GM21576 (cell line): ENCODE measurements at regions not wholly inside any gene's neighbourhood (a gene's known extent, or its start where the extent isn't known, plus 50 kb on each side); places are given as distances from the start of the nearest gene placed in this dataset.
"Not testable (repeated sequence)": the region's sequence is repeated elsewhere in the genome, so short reads cannot be mapped to it uniquely, and the experiment has no call there.

Source experiments
- ATAC-seq: cut with Tn5 transposase; IDR thresholded peaks from one replicate; pipeline ENCODE4 v1.9.1; 2021; ENCODE audit warnings: mild to moderate bottlenecking, moderate library complexity; ENCODE audit not compliant: unreplicated experiment

DNA sequence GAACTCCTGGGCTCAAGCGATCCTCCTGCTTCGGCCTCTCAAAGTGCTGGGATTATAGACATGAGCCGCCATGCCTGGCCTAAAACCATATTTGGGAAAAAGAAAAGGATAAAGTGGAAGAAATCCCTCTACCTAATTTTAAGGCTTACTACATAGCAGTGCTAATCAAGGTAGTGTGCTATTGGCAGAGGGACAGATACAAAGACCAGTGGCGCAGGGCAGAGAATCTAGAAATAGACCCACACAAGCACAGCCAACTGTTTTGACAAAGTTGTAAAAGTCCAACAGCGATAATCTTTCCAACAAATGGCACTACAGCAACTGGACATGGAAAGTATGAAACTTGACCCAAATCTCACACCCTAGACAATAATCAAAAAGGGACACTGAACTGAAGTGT, 138.4 kb downstream of the TFCP2L1 start:
- ATAC-seq = no peak

DNA sequence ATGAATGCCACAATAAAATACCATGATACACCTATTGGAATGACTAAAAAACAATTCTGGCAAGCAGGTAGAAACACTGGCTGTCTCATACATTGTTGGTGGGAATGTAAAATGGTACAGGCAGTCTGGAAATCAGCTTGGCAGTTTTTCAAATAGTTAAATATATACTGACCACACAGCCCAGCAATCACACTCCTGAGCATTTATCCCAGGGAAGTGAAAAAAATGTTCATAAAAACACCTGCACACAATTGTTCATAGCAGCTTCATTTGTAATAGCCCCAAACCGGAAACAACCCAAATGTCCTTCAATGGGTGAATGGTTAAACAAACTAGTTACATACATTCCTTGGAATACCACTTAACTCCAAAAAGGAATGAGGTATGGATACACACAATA, 137.2 kb downstream of the TFCP2L1 start:
- ATAC-seq = no peak

DNA sequence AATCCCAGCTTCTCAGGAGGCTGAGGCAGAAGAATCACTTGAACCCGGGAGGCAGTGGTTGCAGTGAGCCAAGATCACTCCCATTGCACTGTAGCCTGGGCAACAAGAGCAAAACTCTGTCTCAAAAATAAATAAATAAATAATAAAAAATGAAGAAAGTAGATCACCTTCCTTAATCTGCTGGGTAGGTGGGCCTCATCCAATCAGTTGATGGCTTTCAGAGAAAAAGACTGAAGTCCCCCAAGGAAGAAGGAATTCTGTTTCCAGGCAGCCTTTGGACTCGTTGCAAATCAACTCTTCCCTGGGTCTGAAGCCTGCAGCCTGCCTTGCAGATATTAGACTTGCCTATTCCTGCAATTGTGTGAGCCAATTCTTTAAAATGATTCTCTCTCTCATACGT, 136.5 kb downstream of the TFCP2L1 start:
- ATAC-seq = no peak

DNA sequence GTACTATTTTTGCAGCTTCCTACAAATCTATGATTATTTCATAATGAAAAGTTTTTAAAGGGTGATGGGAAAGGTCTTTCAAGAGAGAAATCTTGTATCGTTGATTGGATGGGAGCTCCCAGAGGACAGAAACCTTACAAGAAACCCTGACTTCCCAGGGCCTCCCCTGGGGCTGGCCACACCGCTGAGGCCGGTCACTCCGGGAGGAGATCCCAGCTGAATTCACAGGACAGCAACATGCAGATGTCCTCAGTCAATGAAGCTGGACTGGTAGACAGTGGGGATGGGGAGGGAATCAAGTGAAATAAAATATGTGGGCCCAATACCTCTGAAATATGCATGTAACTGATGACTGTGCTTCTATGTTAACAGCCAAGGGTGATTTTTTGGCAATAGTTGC, 135.6 kb downstream of the TFCP2L1 start:
- no peak for ATAC-seq

DNA sequence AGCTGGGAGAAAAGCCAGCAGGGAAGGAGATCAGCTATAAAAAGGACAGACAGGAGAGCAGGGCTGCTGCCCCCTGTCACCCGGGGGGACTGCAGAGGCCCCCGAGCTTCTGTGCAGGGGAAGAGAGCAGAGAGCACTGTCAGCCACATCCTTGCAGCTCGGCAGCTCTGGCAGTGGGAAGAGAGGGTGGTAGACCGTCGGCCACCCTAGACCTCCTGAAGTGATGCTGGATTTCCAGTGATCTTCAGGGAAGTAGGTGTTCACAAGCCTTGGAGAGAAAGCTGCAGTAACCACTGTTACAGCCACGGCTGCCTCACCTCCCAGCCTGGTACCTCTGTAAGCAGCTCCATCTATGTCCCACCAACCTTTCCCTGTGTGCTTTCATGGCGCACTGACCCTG, 134.9 kb downstream of the TFCP2L1 start:
- ATAC-seq = no peak

DNA sequence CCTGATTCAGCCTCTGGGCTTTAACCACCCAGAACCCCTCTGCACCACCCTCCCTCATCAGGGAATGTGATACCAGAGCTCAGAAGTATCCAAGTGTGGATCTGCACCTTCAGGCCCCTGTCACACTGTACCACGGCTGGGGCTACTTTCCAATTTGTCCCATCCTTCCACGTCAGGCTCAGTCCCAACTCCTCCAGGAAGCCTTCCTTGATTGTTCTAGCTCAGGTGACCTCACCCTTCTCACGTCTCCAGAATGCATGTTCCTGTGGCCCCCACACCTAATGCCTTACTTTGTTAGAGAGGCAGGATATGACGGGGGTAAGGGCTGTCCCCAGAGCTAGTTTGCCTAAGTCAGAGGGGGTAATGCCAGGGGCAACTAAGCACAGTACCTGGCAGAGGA, 134.3 kb downstream of the TFCP2L1 start:
- ATAC-seq = no peak

DNA sequence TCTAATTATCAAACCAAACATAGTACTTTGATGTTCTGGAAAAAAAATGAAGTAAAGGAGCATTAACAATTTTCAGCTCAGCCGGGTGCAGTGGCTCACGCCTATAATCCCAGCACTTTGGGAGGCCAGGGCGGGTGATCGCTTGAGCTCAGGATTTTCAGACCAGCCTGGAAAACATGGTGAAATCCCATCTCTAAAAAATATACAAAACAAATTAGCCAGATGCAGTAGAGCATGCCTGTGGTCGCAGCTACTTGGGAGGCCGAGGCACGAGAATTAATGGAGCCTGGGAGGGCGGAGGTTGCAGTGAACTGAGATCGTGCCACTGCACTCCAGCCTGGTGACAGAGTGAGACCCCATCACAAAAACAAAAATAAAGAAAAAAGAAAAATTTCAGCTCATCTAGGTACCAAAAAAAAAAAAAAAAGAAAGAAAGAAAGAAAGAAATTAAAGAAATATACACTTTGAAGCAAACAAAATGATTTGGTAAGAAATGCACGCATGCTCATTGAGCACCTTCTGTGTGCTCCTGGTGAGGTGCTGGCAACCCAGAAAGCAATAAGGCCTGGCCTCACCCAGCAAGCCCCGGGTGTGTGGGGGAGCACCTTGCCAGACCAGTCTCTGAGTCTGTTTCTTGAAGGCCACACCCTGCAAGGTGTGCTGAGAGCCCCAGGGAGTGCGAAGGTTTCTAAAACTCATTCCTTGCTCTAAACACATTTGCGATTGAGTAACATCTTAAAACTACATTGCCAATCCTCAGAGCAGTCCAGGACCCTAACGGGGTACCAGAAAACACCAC, 133.5 kb downstream of the TFCP2L1 start:
- ATAC-seq = no peak

DNA sequence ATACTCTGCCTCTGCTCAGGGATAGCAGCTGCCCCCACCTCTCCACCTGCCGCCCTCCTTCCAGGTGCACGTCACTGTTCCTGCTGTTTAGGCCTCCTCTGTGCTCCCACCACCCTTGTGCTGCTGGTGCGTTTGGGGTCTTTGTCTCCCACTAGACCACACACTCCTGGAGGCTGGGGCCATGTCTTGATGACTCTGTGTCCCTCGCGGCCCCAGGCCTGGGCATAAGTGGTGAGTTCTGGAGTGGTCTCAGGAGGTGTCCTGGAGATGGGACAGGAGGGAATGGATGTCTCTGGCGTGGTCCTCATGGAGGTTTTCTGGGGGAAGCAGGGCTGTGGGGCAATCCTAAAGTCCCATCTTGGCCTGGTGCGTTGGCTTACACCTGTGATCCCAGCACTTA, 132.1 kb downstream of the TFCP2L1 start:
- no peak for ATAC-seq

DNA sequence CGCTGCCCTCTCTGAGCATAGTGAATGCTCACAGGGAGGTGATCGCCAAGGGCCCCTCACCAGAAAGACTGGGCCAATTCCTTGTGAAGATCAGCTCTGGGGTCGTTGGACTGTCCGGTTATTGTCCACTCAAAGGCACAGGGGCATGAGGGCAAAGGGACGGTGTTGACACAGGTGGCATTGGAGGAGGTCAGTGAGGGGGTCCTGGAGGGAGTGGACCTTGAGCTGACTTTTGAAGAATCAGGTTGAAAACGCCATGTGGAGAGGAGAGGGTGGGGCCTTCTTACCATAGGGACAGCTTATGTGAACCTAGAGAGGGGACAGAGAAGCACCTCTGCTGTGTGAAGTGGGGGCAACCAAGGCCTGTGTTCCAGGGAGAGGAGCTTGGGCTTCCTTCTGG, 131.5 kb downstream of the TFCP2L1 start:
- ATAC-seq = no peak

DNA sequence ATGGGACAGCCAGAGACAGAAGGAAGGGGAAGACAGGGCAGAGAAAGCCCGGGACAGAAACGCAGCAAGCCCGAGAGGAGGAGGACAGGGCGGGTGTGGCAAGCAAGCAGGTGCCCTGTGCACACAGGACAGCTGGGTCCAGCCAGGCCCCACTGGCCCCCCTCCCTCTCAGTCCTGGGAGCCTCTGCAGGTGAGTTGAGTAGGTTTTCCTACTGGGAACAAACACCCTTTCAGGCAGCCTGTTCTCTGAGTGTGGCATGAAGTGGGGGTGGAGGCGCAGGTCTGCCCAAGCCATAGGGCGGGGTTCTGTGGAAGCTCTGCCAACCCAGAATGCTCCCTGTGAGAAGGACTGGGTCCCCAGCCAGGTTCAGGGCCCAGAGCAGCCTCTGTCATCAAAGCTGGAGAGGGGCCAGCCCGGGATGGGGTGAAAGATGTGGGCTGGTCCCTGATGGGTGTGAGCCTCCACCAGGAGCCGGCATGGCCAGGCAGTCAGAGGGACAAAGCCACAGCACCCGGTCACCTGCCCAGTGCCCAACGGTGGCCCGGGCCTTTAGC, 129.4 kb downstream of the TFCP2L1 start:
- ATAC-seq = no peak

DNA sequence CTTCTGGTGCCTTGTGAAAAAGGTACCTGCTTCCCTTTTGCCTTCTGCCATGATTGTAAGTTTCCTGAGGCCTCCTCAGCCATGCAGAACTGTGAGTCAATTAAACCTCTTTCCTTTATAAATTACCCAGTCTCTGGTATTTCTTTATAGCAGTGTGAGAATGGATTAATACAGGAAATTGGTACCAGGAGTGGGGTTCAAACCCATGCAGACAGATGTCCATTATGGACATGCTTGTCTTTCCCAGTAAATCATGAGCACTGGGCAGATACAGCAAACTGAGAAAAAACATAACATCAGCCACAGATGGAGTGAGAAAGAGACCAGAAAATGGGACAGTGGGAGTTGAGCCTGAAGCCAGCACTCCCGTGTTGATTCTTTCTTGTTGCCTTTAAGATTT, 127.5 kb downstream of the TFCP2L1 start:
- not testable (repeated sequence) for ATAC-seq

DNA sequence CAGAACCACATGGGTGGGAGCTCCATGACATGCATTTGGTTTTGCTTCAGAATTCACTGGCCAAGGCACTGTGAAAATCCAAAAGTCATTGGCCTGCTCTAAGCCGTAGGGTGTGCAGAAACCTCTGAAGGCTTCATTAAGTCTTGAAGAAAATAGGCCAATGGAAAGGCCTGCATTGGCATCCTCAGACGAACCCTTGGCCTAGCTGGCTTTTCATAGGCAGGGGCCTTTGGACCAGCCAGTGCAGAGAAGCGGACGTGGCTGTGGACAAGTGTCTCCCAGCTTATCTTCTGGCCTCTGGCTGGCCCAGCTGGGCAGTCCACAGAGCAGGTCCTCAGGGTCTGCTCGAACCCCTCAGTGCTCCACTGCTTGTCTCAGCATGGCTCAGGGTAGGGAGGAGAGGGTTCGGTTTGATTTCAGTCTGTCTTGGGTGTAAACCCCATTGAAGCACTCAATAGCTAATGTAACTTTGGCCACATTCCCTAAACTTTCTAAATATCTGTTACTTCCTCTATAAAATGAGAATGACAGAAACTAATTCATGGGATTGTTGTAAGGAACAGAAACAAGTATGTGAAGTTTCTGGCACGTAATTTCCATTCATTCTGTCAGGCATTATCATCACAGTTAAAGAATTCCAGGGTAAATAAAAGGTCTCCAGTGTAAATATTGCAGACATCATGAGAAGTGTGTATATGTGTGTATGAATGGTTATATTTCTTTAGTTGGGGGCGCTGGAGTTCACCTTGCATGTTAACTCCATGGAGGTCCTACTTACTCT, 125.5 kb downstream of the TFCP2L1 start:
- ATAC-seq = no peak

DNA sequence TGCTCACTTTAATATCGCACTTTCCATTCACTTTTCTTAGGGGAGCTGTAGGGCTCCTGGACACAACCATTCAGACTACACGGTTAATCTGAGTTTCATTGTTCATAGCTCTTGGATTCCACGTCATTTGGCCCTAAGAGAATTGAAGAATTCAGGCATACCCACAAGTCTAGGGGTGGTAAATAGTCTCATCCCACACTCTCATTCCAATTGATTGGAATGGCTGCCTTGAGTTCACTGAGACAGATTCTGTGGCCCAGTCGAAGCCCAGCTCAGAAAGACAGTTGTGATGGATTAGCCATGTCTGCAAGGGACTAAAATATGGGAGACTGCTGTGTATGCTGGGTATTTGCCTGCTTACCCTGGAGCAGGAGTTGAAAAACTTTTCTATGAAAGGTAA, 124.6 kb downstream of the TFCP2L1 start:
- ATAC-seq = no peak

DNA sequence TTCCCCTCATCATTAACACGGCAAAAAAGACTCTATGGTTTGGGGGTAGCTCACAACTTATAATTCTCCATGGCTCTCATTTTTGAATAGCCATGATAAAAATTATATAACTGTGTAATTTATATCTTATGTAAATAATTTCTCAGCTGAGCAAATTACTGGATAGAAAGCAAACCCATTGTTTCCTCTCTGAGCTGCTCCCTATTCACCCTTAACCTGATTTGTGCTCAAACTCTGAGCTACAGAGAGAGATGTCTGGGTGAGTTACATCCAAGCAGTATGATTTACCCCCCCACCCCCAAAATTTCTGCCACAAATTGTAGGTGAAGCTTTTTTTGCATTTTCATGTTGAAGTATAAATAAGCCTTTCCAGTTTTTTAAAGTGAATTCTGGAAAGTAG, 123.7 kb downstream of the TFCP2L1 start:
- no peak for ATAC-seq

DNA sequence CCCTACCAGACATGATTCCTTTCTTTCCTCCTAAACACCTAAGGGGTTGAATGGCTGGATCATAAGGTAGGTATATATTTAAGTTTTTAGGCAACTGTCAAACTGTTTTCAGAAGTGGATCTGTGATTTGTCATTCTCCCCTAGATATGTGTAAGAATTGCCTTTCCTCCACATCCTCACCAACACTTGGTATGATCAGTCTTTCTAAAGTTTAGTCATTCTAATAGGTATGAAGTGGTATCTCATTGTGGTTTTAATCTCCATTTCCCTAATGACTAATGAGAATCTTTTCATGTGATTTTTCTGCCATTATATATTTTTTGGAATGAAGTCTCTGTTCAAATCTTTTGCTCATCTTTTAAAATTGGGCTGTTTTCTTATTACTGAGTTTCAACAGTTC, 122.1 kb downstream of the TFCP2L1 start:
- ATAC-seq = no peak

DNA sequence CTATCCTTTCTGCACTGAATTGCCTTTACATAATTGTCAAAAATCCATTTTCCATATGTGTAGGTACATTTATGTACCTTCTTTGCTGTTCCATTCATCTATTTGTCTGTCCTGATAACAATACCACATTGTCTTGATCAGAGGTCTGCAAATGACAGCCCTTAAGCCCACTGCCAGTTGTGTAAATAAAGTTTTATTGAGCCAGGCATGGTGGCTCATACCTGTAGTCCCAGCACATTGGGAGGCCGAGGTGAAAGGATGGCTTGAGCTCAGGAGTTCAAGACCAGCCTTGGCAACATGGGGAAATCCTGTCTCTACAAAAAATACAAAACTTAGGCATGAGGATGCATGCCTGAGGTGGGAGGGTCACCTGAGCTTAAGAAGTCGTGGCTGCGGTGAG, 121.0 kb downstream of the TFCP2L1 start:
- no peak for ATAC-seq

DNA sequence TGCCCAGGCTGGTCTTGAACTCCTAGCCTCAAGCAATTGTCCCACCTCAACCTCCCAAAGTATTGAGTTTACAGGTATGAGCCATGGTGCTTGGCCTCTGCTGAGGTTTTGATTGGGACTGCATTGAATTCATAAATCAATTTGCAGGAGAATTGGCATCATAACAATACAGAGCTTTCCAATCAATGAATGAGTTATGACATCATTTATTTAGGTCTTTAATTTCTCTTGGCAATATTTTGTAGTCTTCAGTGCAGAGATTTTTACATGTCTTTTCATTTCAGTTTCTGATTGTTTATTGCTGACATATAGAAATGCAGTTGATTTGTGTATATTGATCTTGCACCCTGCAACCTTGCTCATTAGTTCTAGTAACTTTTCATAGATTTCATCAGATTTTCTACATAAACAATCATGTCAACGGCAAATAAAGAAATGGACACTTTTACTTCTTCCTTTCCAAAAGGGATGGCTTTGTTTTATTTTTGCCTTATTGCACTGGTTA, 119.9 kb downstream of the TFCP2L1 start:
- ATAC-seq = no peak
